Prostate gland (tissue), 2 donors: ENCODE measurements at regions not wholly inside any gene's neighbourhood (a gene's known extent, or its start where the extent isn't known, plus 50 kb on each side); places are given as distances from the start of the nearest gene placed in this dataset.

Source experiments
- CTCF ChIP-seq, 4 experiments: fragments of 200-600 bp in 2 of 4; fragments of 450-650 bp in 2 of 4; sonication (generic) in 2 of 4; IDR thresholded peaks; 1 replicate in 3 of 4; 2 replicates in 1 of 4; pipeline ENCODE4 v1.5.1; 2016 to 2019; ENCODE audit warnings: antibody characterized with exemption in 4 of 4, mild to moderate bottlenecking in 2 of 4, moderate library complexity in 2 of 4
- POLR2A ChIP-seq: fragments of 450-650 bp; IDR thresholded peaks from one replicate; pipeline ENCODE4 v1.6.1; 2016; ENCODE audit warnings: antibody characterized with exemption, mild to moderate bottlenecking

DNA sequence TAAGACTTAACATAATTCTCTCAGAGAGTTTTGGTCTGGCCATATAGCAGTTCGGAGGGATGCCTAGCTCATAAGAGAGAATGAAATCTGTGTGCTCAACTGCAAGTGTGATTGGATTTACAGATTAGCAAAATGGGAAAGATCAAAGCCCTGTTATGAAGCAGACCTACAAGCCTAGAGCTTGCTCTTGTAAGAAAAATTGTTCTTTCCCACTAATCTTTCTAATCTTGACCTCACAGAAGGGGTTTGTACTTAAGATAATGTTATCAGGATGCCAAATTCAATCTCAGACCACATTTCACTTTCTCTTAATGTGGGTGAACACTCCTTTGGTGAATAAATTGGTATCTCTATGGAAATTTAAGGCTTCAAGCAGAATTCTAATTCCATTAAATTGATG is 267.2 kb downstream of the RAB38 start:
- TF ChIP-seq CTCF (IDR thresholded peaks at IDR 0.05) = no peak
- no peak for TF ChIP-seq POLR2A
